Osteoblast (primary cell): ENCODE measurements at regions not wholly inside any gene's neighbourhood (a gene's known extent, or its start where the extent isn't known, plus 50 kb on each side); places are given as distances from the start of the nearest gene placed in this dataset.

Experiments
- DNase-seq: peaks from one replicate; pipeline ENCODE4 v3.0.0; 2011; ENCODE audit warnings: low spot score, mixed read lengths; ENCODE audit not compliant: insufficient read length; ENCODE audit errors: missing footprints
- H2AFZ ChIP-seq: 2 replicates; pipeline ENCODE4 v1.6.0; 2011; ENCODE audit warnings: mild to moderate bottlenecking, low read length
- H3K27ac ChIP-seq: 2 replicates; pipeline ENCODE4 v1.5.1; 2011; ENCODE audit warnings: mild to moderate bottlenecking, low read depth, low read length, moderate library complexity
- H3K27me3 ChIP-seq: 2 replicates; pipeline ENCODE4 v1.6.0; 2012; ENCODE audit warnings: mild to moderate bottlenecking, control low read depth, inconsistent platforms, low read length, moderate library complexity; ENCODE audit not compliant: insufficient read depth
- H3K36me3 ChIP-seq: 2 replicates; pipeline ENCODE4 v1.5.1; 2011; ENCODE audit warnings: mild to moderate bottlenecking, low read length, control low read depth, moderate library complexity; ENCODE audit not compliant: insufficient read depth
- H3K4me1 ChIP-seq: 2 replicates; pipeline ENCODE4 v1.5.1; 2011; ENCODE audit warnings: mild to moderate bottlenecking, low read length, control low read depth, moderate library complexity; ENCODE audit not compliant: insufficient read depth
- H3K4me2 ChIP-seq: 2 replicates; pipeline ENCODE4 v1.6.0; 2011; ENCODE audit warnings: mild to moderate bottlenecking, low read length; ENCODE audit not compliant: insufficient read depth
- H3K4me3 ChIP-seq: fragments of 200-600 bp; sonication (generic); 3 replicates; pipeline ENCODE4 v1.5.1; 2012; ENCODE audit warnings: mild to moderate bottlenecking, low read length, inconsistent platforms; ENCODE audit not compliant: insufficient read depth
- H3K79me2 ChIP-seq: 2 replicates; pipeline ENCODE4 v1.6.0; 2012; ENCODE audit warnings: mild to moderate bottlenecking, low read length, control low read depth, inconsistent platforms; ENCODE audit not compliant: insufficient read depth
- H3K9me3 ChIP-seq: 2 replicates; pipeline ENCODE4 v1.5.1; 2011; ENCODE audit warnings: low read depth, low read length, control low read depth
- H4K20me1 ChIP-seq: 2 replicates; pipeline ENCODE4 v1.6.0; 2012; ENCODE audit warnings: mild to moderate bottlenecking, low read length, control low read depth; ENCODE audit not compliant: insufficient read depth
- CTCF ChIP-seq: IDR thresholded peaks from 2 replicates; pipeline ENCODE4 v1.5.1; 2011; ENCODE audit warnings: mild to moderate bottlenecking, low read depth, low read length, moderate library complexity; ENCODE audit errors: extremely low read depth

- Histone ChIP-seq H3K4me2 (no peak overlapping the region), H3K36me3 (no peaks in the 10 kb centered on the region), H3K27me3 (peaks cover 4% of the 10 kb centered on the region), H3K9me3 (no peaks in the 10 kb centered on the region), H2AFZ (no peak overlapping the region), H3K4me1 (no peaks in the 10 kb centered on the region), H3K4me3 (no peak overlapping the region), H3K79me2 (no peaks in the 10 kb centered on the region), H4K20me1 (no peaks in the 10 kb centered on the region), H3K27ac (no peak overlapping the region)
- TF ChIP-seq CTCF = no peak
- no peak for DNase-seq
Observed at GRCh38 chr14:30333934-30334333, 225.0 kb upstream of the G2E3 start.

GRCh38 chr14:30337456-30337855 is 221.5 kb upstream of the G2E3 start:
- Histone ChIP-seq H3K4me1 (no peaks in the 10 kb centered on the region), H3K27ac (no peak overlapping the region), H3K79me2 (no peaks in the 10 kb centered on the region), H3K4me2 (no peak overlapping the region), H2AFZ (no peak overlapping the region), H3K9me3 (no peaks in the 10 kb centered on the region), H3K36me3 (no peaks in the 10 kb centered on the region), H3K4me3 (no peak overlapping the region), H3K27me3 (peaks cover 4% of the 10 kb centered on the region), H4K20me1 (no peaks in the 10 kb centered on the region)
- DNase-seq = no peak
- TF ChIP-seq CTCF = no peak

GRCh38 chr14:30339311-30339901 is 219.6 kb upstream of the G2E3 start:
- no peaks in the 10 kb centered on the region for H3K4me1 ChIP-seq
- H3K36me3 ChIP-seq = no peaks in the 10 kb centered on the region
- no peak overlapping the region for H3K4me3 ChIP-seq
- DNase-seq = no peak
- H4K20me1 ChIP-seq = no peaks in the 10 kb centered on the region
- no peak overlapping the region for H2AFZ ChIP-seq
- no peaks in the 10 kb centered on the region for H3K27me3 ChIP-seq
- H3K4me2 ChIP-seq = no peak overlapping the region
- H3K27ac ChIP-seq = no peak overlapping the region
- H3K9me3 ChIP-seq = no peaks in the 10 kb centered on the region
- H3K79me2 ChIP-seq = no peaks in the 10 kb centered on the region
- no peak for TF ChIP-seq CTCF

GRCh38 chr14:30340495-30340894 is 218.5 kb upstream of the G2E3 start:
- Histone ChIP-seq H3K4me2 (no peak overlapping the region), H3K9me3 (no peaks in the 10 kb centered on the region), H3K27me3 (no peaks in the 10 kb centered on the region), H3K36me3 (no peaks in the 10 kb centered on the region), H3K79me2 (no peaks in the 10 kb centered on the region), H3K4me1 (no peaks in the 10 kb centered on the region), H2AFZ (no peak overlapping the region), H3K27ac (no peak overlapping the region), H3K4me3 (no peak overlapping the region), H4K20me1 (no peaks in the 10 kb centered on the region)
- TF ChIP-seq CTCF = no peak
- no peak for DNase-seq
